ENCODE measurements at regions not wholly inside any gene's neighbourhood (a gene's known extent, or its start where the extent isn't known, plus 50 kb on each side); places are given as distances from the start of the nearest gene placed in this dataset.
A peak's percentile ranks its signal among the peaks of the same experiment; 100 is the strongest.
"Not testable (repeated sequence)": the region's sequence is repeated elsewhere in the genome, so short reads cannot be mapped to it uniquely, and the experiment has no call there.

DNA sequence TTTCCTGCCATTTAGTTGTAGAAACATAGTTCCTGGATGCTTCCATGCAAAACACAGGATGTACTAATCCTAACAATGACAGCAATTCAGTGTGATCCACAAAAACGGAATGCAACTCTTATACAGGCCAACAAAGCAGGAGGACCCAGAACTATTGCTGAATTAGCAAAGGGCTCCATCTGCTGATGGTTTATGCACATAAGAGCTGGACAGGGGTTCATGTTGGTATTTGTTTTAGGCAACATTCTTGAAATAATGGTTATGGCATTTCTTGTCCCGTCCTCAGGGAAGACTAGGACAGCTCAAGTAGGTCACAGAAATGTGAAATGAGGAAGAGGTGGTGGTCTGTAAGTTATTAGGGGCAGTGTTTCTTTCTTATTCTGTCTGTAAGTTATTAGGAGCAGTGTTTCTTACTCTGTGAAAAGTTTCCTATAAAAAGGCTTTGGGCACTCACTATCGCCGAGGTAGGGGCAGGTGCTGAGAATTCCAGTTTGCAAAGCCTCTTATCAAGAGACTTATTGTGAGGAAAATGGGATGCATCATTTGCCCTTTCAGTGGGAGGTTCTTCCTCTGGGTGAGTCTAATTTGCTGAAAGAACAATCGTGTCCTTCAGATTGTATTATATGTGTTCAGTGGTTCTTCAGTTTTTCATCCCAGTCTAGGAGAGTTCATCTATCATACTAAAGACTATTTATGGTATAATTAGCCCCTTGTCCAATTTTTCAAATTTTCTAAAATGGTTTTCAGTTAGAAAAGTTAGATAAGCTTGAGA, 171.1 kb downstream of the MCHR2 start:
- H2BK5ac ChIP-seq (ENCODE audit: low read depth, low read length, poor library complexity) = no peak overlapping the region
- no peaks in the 10 kb centered on the region for H3K9me3 ChIP-seq (ENCODE audit: insufficient read depth, low read depth, low read length)
- no peak overlapping the region for H3K4me3 ChIP-seq (ENCODE audit: low read depth, low read length)
- no peak overlapping the region for H3K9ac ChIP-seq (ENCODE audit: low read length)
- H4K12ac ChIP-seq (ENCODE audit: low read depth, low read length) = peak overlapping the region; percentile 22
- WGBS (ENCODE audit: extremely low coverage, insufficient coverage, insufficient read length) = no CpG with 5 or more reads among the region's 5 CpGs
- H2BK120ac ChIP-seq (ENCODE audit: insufficient read depth, low read length, poor library complexity) = no peak overlapping the region
- no peaks in the 10 kb centered on the region for H3K79me1 ChIP-seq (ENCODE audit: low read length)
- no peak overlapping the region for H2AFZ ChIP-seq (ENCODE audit: insufficient read depth, low read length, poor library complexity)
- H4K8ac ChIP-seq (ENCODE audit: low read depth, low read length) = peak overlapping the region; percentile 39
- no peak overlapping the region for H3K27ac ChIP-seq (ENCODE audit: low read depth, low read length)
- H2BK12ac ChIP-seq (ENCODE audit: low read length) = no peak overlapping the region
- no peak overlapping the region for H3K4ac ChIP-seq (ENCODE audit: low read depth, low read length)
- no peaks in the 10 kb centered on the region for H3K36me3 ChIP-seq (ENCODE audit: control insufficient read depth in 1 of 2, insufficient read depth in 2 of 2, low read length in 2 of 2)
- DNase-seq = peak; percentile 57 to 84
- peaks cover 4 to 6% of the 10 kb centered on the region in 2 experiments for H3K4me1 ChIP-seq (ENCODE audit: control insufficient read depth in 1 of 2, insufficient read depth in 2 of 2, low read length in 2 of 2)
- no peak overlapping the region for H3K14ac ChIP-seq (ENCODE audit: low read length)
- H3K23ac ChIP-seq (ENCODE audit: low read length) = no peak overlapping the region
- H2AK5ac ChIP-seq (ENCODE audit: low read length) = no peak overlapping the region
- H3K79me2 ChIP-seq (ENCODE audit: control insufficient read depth, insufficient read depth, low read length, poor library complexity) = no peaks in the 10 kb centered on the region
- no peak overlapping the region for H4K91ac ChIP-seq (ENCODE audit: low read depth, low read length)
- H3K27me3 ChIP-seq (ENCODE audit: insufficient read depth, low read length) = no peaks in the 10 kb centered on the region
- H3K4me2 ChIP-seq (ENCODE audit: low read length) = peak overlapping the region; percentile 41
- no peak overlapping the region for H3K18ac ChIP-seq (ENCODE audit: low read length)

DNA sequence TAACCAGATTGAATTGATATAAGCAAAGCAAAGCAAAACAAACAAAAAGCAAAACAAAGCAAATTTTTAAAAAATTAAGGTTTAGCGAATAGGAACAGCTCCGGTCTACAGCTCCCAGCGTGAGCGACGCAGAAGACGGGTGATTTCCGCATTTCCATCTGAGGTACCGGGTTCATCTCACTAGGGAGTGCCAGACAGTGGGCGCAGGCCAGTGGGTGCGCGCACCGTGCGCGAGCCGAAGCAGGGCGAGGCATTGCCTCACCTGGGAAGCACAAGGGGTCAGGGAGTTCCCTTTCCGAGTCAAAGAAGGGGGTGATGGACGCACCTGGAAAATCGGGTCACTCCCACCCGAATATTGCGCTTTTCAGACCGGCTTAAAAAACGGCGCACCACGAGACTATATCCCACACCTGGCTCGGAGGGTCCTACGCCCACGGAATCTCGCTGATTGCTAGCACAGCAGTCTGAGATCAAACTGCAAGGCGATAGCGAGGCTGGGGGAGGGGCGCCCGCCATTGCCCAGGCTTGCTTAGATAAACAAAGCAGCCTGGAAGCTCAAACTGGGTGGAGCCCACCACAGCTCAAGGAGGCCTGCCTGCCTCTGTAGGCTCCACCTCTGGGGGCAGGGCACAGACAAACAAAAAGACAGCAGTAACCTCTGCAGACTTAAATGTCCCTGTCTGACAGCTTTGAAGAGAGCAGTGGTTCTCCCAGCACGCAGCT, 170.3 kb downstream of the MCHR2 start:
- H3K4me2 ChIP-seq (ENCODE audit: low read length); H3K4ac ChIP-seq (ENCODE audit: low read depth, low read length); H3K14ac ChIP-seq (ENCODE audit: low read length); DNase-seq; H3K9me3 ChIP-seq (ENCODE audit: insufficient read depth, low read depth, low read length); H4K8ac ChIP-seq (ENCODE audit: low read depth, low read length); H4K12ac ChIP-seq (ENCODE audit: low read depth, low read length); H3K4me1 ChIP-seq (ENCODE audit: control insufficient read depth in 1 of 2, insufficient read depth in 2 of 2, low read length in 2 of 2); H3K23ac ChIP-seq (ENCODE audit: low read length); H2AFZ ChIP-seq (ENCODE audit: insufficient read depth, low read length, poor library complexity); H2BK12ac ChIP-seq (ENCODE audit: low read length); H3K36me3 ChIP-seq (ENCODE audit: control insufficient read depth in 1 of 2, insufficient read depth in 2 of 2, low read length in 2 of 2); H3K18ac ChIP-seq (ENCODE audit: low read length); H3K4me3 ChIP-seq (ENCODE audit: low read depth, low read length); H2BK5ac ChIP-seq (ENCODE audit: low read depth, low read length, poor library complexity); H3K79me1 ChIP-seq (ENCODE audit: low read length); H3K27me3 ChIP-seq (ENCODE audit: insufficient read depth, low read length); H3K79me2 ChIP-seq (ENCODE audit: control insufficient read depth, insufficient read depth, low read length, poor library complexity); H3K9ac ChIP-seq (ENCODE audit: low read length); H3K27ac ChIP-seq (ENCODE audit: low read depth, low read length); H2AK5ac ChIP-seq (ENCODE audit: low read length); H2BK120ac ChIP-seq (ENCODE audit: insufficient read depth, low read length, poor library complexity): not testable (repeated sequence)
- no CpG with 5 or more reads among the region's 34 CpGs for WGBS (ENCODE audit: extremely low coverage, insufficient coverage, insufficient read length)
- peak overlapping the region; percentile 14 for H4K91ac ChIP-seq (ENCODE audit: low read depth, low read length)

DNA sequence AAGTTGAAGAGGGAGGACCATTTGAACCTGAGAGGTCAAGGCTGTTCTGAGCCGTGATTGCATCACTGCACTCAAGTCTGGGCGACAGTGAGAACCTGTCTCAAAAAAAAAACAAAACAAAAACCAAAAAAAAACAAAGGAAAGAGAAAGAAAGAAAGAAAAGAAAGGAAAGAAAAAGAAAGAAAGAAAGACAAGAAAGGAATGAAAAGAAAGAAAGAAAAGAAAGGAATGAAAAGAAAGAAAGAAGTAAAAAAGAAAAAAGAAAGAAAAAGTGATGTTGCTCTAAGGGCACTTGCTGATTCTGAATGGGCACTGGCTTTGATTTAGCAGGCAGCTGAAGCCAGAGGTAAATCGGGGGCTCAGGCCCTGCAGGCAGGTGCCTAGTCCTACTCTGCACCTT, 161.0 kb downstream of the MCHR2 start:
- Histone ChIP-seq H2AK5ac (ENCODE audit: low read length) (no peak overlapping the region), H3K79me2 (ENCODE audit: control insufficient read depth, insufficient read depth, low read length, poor library complexity) (no peaks in the 10 kb centered on the region), H3K4me3 (ENCODE audit: low read depth, low read length) (no peak overlapping the region), H4K8ac (ENCODE audit: low read depth, low read length) (no peak overlapping the region), H3K27ac (ENCODE audit: low read depth, low read length) (no peak overlapping the region), H3K14ac (ENCODE audit: low read length) (no peak overlapping the region), H2BK12ac (ENCODE audit: low read length) (no peak overlapping the region), H3K9ac (ENCODE audit: low read length) (no peak overlapping the region), H3K36me3 (ENCODE audit: control insufficient read depth in 1 of 2, insufficient read depth in 2 of 2, low read length in 2 of 2) (no peaks in the 10 kb centered on the region), H2BK120ac (ENCODE audit: insufficient read depth, low read length, poor library complexity) (no peak overlapping the region), H3K23ac (ENCODE audit: low read length) (no peak overlapping the region), H3K27me3 (ENCODE audit: insufficient read depth, low read length) (no peaks in the 10 kb centered on the region), H4K12ac (ENCODE audit: low read depth, low read length) (no peak overlapping the region), H2AFZ (ENCODE audit: insufficient read depth, low read length, poor library complexity) (no peak overlapping the region), H3K4ac (ENCODE audit: low read depth, low read length) (no peak overlapping the region), H3K79me1 (ENCODE audit: low read length) (no peaks in the 10 kb centered on the region), H3K4me1 (ENCODE audit: control insufficient read depth in 1 of 2, insufficient read depth in 2 of 2, low read length in 2 of 2) (no peaks in the 10 kb centered on the region), H4K91ac (ENCODE audit: low read depth, low read length) (no peak overlapping the region), H2BK5ac (ENCODE audit: low read depth, low read length, poor library complexity) (no peak overlapping the region), H3K9me3 (ENCODE audit: insufficient read depth, low read depth, low read length) (no peaks in the 10 kb centered on the region), H3K4me2 (ENCODE audit: low read length) (no peak overlapping the region), H3K18ac (ENCODE audit: low read length) (no peak overlapping the region)
- WGBS (ENCODE audit: extremely low coverage, insufficient coverage, insufficient read length) = no CpG with 5 or more reads among the region's 3 CpGs
- DNase-seq = no peak

DNA sequence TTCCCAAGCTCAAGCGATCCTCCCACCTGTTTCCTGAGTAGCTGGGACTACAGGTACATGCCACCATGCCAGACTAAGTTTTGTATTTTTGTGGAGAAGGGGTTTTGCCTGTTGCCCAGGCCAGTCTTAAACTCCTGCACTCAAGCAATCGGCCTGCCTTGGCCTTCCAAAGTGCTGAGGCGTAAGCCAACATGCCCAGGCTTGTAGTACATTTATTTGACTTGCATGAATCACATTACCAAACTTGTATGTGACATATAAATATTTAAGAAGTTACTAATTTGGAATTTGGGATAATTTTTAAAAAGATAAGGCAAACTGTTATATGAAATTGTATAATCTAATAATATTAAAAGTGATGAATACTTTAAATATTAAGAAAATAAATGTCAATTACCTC, 157.6 kb downstream of the MCHR2 start:
- WGBS (ENCODE audit: extremely low coverage, insufficient coverage, insufficient read length) = no CpG with 5 or more reads among the region's 3 CpGs

More for the DNA sequence above, 157.6 kb downstream of the MCHR2 start:
- H3K14ac ChIP-seq (ENCODE audit: low read length) = no peak overlapping the region
- H4K8ac ChIP-seq (ENCODE audit: low read depth, low read length) = no peak overlapping the region
- no peak overlapping the region for H3K4me3 ChIP-seq (ENCODE audit: low read depth, low read length)
- H3K27ac ChIP-seq (ENCODE audit: low read depth, low read length) = no peak overlapping the region
- no peaks in the 10 kb centered on the region for H3K36me3 ChIP-seq (ENCODE audit: control insufficient read depth in 1 of 2, insufficient read depth in 2 of 2, low read length in 2 of 2)
- no peak overlapping the region for H3K9ac ChIP-seq (ENCODE audit: low read length)
- H2BK12ac ChIP-seq (ENCODE audit: low read length) = no peak overlapping the region
- no peaks in the 10 kb centered on the region for H3K79me1 ChIP-seq (ENCODE audit: low read length)
- no peaks in the 10 kb centered on the region for H3K79me2 ChIP-seq (ENCODE audit: control insufficient read depth, insufficient read depth, low read length, poor library complexity)
- no peak overlapping the region for H4K91ac ChIP-seq (ENCODE audit: low read depth, low read length)
- H3K4ac ChIP-seq (ENCODE audit: low read depth, low read length) = no peak overlapping the region
- no peak overlapping the region for H2AFZ ChIP-seq (ENCODE audit: insufficient read depth, low read length, poor library complexity)
- no peak overlapping the region for H2BK5ac ChIP-seq (ENCODE audit: low read depth, low read length, poor library complexity)
- H3K23ac ChIP-seq (ENCODE audit: low read length) = no peak overlapping the region
- no peaks in the 10 kb centered on the region for H3K9me3 ChIP-seq (ENCODE audit: insufficient read depth, low read depth, low read length)
- H3K4me2 ChIP-seq (ENCODE audit: low read length) = no peak overlapping the region
- H4K12ac ChIP-seq (ENCODE audit: low read depth, low read length) = no peak overlapping the region
- H2AK5ac ChIP-seq (ENCODE audit: low read length) = no peak overlapping the region
- H2BK120ac ChIP-seq (ENCODE audit: insufficient read depth, low read length, poor library complexity) = no peak overlapping the region
- no peak overlapping the region for H3K18ac ChIP-seq (ENCODE audit: low read length)
- no peaks in the 10 kb centered on the region for H3K27me3 ChIP-seq (ENCODE audit: insufficient read depth, low read length)
- no peak for DNase-seq
- no peaks in the 10 kb centered on the region for H3K4me1 ChIP-seq (ENCODE audit: control insufficient read depth in 1 of 2, insufficient read depth in 2 of 2, low read length in 2 of 2)
